Thoracic aorta (tissue), 2 donors: ENCODE measurements at regions not wholly inside any gene's neighbourhood (a gene's known extent, or its start where the extent isn't known, plus 50 kb on each side); places are given as distances from the start of the nearest gene placed in this dataset.

Experiments used
- ATAC-seq: fragments of 150-250 bp; one replicate; pipeline ENCODE4 v1.8.0; 2017; ENCODE audit warnings: low read depth; ENCODE audit not compliant: insufficient number of reproducible peaks, low FRiP score
- DNase-seq: peaks from one replicate; pipeline ENCODE4 v3.0.0-alpha.2; 2020; ENCODE audit warnings: low spot score
- H3K27ac ChIP-seq, 2 donors: fragments of 200-600 bp; sonication (generic); 1 replicate in 1 of 2; 2 replicates in 1 of 2; pipeline ENCODE4 v1.5.1; 2016; ENCODE audit warnings: mild to moderate bottlenecking in 2 of 2, moderate library complexity in 2 of 2
- H3K27me3 ChIP-seq: fragments of 200-600 bp; sonication (generic); replicated peaks from 2 replicates; pipeline ENCODE4 v1.6.0; 2016; ENCODE audit warnings: mild to moderate bottlenecking; ENCODE audit not compliant: insufficient read depth
- H3K36me3 ChIP-seq: fragments of 200-600 bp; sonication (generic); one replicate; pipeline ENCODE4 v1.5.1; 2016
- H3K4me1 ChIP-seq, 2 donors: fragments of 200-600 bp; sonication (generic); 1 replicate in 1 of 2; 2 replicates in 1 of 2; pipeline versions ENCODE4 v1.5.1 to v1.6.0; 2016; ENCODE audit warnings: low read depth in 2 of 2, mild to moderate bottlenecking in 1 of 2; ENCODE audit not compliant: control insufficient read depth in 1 of 2
- H3K4me3 ChIP-seq: fragments of 200-600 bp; sonication (generic); 2 replicates; pipeline ENCODE4 v1.5.1; 2016; ENCODE audit warnings: mild to moderate bottlenecking
- H3K9me3 ChIP-seq: fragments of 200-600 bp; sonication (generic); 2 replicates; pipeline ENCODE4 v1.5.1; 2016
- TF ChIP-seq, protein P1 (sequence below): fragments of 200-600 bp; sonication (generic); IDR thresholded peaks from one replicate; pipeline ENCODE4 v1.5.1; 2019; ENCODE audit warnings: antibody characterized with exemption

DNA sequence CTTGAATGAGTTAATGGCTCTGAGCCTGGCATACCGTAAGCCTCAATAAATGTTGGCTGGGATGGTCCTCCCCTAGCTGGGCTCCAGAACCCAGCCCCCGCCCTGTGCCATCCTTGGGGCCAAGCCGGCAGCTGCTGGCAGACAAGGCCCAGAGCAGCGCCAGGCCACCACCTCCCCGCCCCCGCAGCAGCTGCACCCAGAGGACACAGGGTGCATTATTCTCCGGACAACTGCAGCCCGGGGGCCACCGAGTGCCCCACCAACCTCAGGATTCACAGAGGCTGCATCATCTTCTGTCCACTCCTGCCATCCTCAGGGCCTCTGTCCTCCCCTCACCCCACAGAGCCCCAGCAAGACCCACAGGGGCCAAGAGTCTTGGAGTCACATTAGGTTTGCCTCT, 92.7 kb downstream of the NCOR2 start:
- no peaks in the 10 kb centered on the region for H3K27me3 ChIP-seq
- no peak overlapping the region for H3K4me3 ChIP-seq
- H3K27ac ChIP-seq = no peak overlapping the region
- peaks cover 4% of the 10 kb centered on the region for H3K9me3 ChIP-seq
- DNase-seq = no peak
- peaks cover 3 to 17% of the 10 kb centered on the region in 2 donors for H3K4me1 ChIP-seq
- H3K36me3 ChIP-seq = peaks cover 36% of the 10 kb centered on the region
- ATAC-seq = no peak
- TF ChIP-seq, protein P1, sequence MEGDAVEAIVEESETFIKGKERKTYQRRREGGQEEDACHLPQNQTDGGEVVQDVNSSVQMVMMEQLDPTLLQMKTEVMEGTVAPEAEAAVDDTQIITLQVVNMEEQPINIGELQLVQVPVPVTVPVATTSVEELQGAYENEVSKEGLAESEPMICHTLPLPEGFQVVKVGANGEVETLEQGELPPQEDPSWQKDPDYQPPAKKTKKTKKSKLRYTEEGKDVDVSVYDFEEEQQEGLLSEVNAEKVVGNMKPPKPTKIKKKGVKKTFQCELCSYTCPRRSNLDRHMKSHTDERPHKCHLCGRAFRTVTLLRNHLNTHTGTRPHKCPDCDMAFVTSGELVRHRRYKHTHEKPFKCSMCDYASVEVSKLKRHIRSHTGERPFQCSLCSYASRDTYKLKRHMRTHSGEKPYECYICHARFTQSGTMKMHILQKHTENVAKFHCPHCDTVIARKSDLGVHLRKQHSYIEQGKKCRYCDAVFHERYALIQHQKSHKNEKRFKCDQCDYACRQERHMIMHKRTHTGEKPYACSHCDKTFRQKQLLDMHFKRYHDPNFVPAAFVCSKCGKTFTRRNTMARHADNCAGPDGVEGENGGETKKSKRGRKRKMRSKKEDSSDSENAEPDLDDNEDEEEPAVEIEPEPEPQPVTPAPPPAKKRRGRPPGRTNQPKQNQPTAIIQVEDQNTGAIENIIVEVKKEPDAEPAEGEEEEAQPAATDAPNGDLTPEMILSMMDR = no peak

DNA sequence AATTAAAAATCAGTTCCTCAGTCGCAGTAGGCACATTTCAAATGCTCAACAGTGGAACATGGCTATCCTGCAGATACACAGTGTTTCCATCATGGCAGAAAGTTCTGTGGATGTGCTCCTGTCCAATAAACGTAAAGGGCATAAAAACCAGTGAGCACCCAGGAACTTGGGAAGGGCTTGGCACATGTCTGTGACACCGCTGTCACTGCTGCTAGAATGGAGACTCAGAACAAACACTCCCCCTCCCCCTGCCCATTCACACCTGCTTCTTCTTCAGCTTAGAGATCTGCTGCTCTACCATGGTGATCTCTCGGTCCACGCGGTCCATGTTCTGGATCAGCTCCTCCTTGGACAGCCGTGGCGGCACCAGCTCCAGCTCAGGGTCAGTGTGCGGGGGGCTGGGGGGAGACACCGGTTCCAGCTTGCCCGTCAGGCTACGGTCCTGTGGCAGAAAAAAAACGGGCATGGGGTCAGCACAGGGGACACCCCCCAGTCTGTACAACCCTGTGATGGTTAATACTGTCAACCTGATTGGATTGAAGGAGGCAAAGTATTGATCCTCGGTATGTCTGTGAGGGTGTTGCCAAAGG, 94.6 kb downstream of the NCOR2 start:
- TF ChIP-seq, protein P1 = no peak
- no peak for ATAC-seq
- Histone ChIP-seq H3K36me3 (peaks cover 42% of the 10 kb centered on the region), H3K27me3 (no peaks in the 10 kb centered on the region), H3K9me3 (peaks cover 7% of the 10 kb centered on the region), H3K27ac (no peak overlapping the region), H3K4me3 (no peak overlapping the region), H3K4me1 (peaks cover 3 to 17% of the 10 kb centered on the region in 2 donors)
- no peak for DNase-seq

DNA sequence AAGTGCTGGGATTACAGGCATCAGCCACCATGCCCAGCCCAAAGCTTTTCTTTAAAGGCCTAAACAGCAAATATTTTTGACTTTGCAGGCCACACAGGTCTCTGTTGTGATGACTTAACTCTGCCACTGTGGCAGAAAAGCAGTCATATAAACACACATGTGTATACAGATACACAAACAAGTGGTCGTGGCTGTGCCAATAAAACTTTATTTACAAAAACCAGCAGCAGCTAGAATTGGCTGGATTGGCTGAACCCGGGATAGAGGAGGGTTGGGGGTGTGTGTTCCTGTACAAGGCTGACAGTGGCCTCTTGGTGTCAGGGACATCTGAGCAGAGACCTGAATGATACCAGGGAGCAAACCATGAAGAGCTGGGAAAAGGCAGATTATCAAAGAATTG, 95.6 kb downstream of the NCOR2 start:
- Histone ChIP-seq H3K27ac (no peak overlapping the region), H3K27me3 (no peaks in the 10 kb centered on the region), H3K4me1 (peaks cover 3 to 17% of the 10 kb centered on the region in 2 donors), H3K36me3 (peaks cover 37% of the 10 kb centered on the region), H3K9me3 (peaks cover 7% of the 10 kb centered on the region), H3K4me3 (no peak overlapping the region)
- TF ChIP-seq, protein P1 = no peak
- no peak for ATAC-seq
- DNase-seq = no peak

DNA sequence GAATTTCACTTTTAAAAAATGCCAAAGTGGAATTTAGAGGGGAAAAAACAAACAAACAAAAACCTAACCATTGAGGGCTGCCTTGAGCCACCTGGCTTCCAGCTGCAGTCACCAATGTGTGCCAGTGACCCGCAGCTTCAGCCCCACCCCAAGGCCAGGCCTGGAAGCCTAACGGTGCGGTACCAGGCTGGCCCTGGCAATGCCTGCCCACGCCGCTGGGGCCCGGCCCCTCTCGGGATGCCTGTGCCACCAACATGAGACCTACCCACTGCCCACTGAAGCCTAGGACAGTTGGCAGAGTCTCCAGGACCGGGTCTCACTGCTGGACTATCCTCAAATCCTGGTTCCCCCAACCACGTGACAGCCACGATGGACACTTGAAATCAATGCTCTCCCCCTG, 96.6 kb downstream of the NCOR2 start:
- DNase-seq (no peak), ATAC-seq (no peak)
- peaks cover 3 to 23% of the 10 kb centered on the region in 2 donors for H3K4me1 ChIP-seq
- peaks cover 7% of the 10 kb centered on the region for H3K9me3 ChIP-seq
- H3K27me3 ChIP-seq = no peaks in the 10 kb centered on the region
- no peak overlapping the region for H3K4me3 ChIP-seq
- peaks cover 36% of the 10 kb centered on the region for H3K36me3 ChIP-seq
- H3K27ac ChIP-seq = no peak overlapping the region
- TF ChIP-seq, protein P1 = no peak

DNA sequence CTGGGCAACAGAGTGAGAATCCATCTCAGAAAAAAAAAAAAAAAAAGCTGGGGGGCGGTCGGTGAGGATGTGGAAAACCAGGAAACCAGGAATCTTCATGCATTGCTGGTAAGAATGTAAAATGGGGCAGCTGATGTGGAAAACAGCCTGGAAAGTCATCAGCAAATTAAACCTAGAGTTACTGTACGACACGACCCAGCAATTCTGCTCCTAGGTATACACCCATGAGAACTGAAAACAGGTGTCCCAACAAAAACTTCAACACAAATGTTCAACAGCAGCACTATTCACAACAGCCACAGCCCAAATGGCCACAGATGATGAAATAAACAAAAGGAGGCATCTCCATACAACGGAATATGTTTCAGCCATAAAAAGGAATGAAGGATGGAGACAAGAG, 97.3 kb downstream of the NCOR2 start:
- no peak for DNase-seq
- H3K36me3 ChIP-seq = peaks cover 39% of the 10 kb centered on the region
- ATAC-seq = no peak

More for the DNA sequence above, 97.3 kb downstream of the NCOR2 start:
- Histone ChIP-seq H3K4me3 (no peak overlapping the region), H3K4me1 (peaks cover 3 to 17% of the 10 kb centered on the region in 2 donors), H3K9me3 (peaks cover 7% of the 10 kb centered on the region), H3K27ac (no peak overlapping the region), H3K27me3 (no peaks in the 10 kb centered on the region)
- TF ChIP-seq, protein P1 = no peak
